GM19328 (cell line): ENCODE measurements at regions not wholly inside any gene's neighbourhood (a gene's known extent, or its start where the extent isn't known, plus 50 kb on each side); places are given as distances from the start of the nearest gene placed in this dataset.
"Not testable (repeated sequence)": the region's sequence is repeated elsewhere in the genome, so short reads cannot be mapped to it uniquely, and the experiment has no call there.

Experiments
- ATAC-seq: cut with Tn5 transposase; IDR thresholded peaks from one replicate; pipeline ENCODE4 v1.9.1; 2021; ENCODE audit warnings: mild to moderate bottlenecking, moderate library complexity; ENCODE audit not compliant: unreplicated experiment

DNA sequence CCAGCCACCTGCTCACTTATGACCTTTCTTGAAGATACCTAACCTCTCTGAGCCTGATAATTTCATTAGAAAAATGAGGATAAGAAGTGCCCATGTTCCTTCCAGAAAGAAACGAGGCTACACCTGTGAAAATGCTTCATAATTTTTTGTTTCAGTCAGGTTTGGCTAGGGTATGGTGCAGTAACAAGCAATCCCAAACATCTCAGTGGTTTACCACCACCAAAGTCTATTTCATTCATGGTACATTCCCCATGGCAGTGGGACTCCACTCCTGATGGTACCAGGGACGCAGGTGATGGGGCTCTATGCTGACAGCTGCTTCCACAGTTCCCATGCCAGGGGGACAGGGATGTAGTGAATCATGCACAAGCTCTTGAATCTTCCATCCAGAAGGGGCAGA is 147.6 kb upstream of the CES5A start:
- no peak for ATAC-seq

DNA sequence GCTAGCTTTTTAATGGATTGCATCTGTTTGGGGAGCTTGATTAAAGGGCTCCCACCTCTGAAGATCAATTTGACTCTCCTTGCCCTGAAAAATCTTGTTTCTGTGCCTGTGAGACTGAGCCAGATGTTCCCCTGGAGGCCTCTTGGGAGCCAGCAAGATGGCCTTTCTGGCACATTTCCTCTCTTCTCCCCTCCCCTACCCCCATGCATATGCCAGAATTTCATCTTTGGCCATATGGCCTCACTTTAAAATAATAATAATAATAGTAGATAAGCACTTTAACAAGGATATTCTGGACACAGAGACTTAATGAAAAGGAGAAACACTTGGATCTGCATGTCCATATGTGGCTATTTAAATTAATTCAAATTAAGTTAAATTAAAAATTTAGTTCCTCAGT is 144.1 kb upstream of the CES5A start:
- ATAC-seq: no peak

DNA sequence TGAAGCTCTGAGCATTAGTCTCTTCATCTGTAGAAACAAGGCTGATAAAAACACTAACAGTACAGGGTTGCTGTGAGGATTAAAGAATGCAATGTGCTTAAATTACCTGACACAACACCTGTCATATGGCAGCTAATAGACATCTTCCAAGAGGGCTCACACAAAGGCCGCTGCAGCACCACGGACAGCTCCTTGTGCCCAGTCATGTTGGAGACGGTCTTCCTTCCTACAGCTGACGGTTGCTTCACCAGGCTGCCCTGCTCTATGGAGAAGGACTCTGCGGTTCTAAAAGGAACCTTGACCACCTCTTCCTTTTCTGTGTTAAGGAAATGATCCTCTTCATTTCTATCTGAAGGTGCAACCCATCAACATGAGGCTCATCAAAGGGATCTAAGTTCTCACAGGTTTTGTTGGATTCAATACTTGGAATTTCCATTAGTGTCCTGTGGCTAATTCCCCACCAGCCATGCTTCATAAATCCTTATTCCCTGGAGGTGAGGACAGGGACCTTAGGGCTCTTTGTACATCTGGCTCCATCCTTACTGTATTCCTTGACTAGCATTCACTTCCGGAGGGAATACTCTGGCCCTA is 138.9 kb upstream of the CES5A start:
- ATAC-seq: no peak

DNA sequence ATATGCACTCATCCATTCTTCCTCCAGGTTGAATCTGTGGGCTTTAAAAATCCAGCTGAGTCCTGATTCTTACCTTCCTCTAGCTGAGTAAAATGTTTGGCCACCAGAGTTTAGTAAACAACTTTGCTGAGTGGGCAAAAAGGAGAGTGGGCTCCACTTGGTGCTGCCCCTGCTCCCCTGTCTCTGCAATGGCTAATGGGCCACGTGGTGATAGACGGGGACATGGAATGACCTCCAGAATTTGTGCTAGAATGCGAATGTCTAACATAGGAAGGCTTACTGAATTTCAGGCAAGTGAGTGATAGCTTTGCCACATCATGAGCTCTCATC is 137.3 kb upstream of the CES5A start:
- ATAC-seq: no peak

DNA sequence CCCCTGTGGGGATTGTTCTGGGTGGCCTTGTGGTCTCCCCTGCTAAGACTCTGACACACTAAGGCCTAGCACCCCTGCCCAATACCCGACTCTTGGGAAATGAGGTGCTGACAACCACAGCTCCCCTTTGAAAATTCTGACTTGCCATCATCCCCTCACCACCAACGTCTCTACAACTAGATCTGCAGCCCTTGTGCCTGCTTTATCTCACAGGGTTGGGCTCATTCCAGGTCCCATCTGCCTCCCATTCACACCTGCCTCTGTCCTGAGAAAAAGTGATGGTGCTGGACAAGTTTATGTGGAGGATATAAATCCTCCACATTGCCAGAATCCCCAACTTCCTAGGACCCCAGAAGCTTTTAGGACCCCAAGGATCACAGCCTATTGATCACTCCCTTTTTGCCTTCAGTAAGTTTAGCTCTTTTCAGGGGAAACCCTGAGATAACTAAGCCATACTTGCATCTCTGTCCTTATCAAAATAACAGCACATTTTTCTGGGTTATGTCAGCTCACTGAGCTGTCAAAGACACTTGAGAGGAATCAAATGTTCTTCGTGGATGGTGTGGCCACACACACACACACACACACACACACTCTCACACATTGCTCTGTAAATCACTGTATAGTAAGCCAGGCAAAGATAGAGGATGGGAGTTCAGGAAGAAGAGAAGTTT is 136.8 kb upstream of the CES5A start:
- ATAC-seq: no peak

DNA sequence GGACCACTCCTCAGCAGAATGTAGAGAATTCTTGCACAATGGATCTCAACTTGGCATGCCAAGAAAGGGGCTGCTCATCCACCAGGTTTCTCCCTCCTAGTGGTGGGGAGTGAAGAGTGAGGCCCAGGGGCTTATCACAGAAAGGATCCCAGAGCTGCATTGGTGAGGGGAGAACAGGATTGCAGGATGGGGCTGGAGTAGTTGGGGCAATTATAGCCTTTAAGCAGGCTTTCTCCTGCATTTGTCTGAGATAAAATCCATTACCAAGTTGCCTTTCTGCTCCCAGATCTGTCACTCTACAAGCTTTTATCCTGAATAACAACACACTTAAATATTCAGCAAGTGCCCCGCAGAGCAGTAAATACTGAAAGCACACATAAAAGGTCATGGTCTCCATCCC is 130.8 kb upstream of the CES5A start:
- ATAC-seq: no peak

DNA sequence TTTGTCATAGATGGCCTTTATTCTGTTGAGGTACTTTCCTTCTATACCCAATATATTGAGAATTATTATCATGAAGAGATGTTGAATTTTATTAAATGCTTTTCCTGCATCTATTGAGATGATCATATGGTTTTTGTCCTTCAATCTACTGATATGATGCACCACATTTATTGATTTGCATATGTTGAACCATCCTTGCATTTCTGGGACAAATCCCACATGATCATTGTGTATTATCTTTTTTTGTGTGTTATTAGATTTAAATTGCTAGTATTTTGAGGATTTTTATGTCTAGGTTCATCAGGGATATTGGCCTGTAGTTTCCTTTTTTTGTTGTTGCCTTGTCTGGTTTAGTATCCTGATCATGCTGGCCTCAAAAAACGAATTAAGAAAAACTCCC is 124.5 kb upstream of the CES5A start:
- ATAC-seq: no peak

DNA sequence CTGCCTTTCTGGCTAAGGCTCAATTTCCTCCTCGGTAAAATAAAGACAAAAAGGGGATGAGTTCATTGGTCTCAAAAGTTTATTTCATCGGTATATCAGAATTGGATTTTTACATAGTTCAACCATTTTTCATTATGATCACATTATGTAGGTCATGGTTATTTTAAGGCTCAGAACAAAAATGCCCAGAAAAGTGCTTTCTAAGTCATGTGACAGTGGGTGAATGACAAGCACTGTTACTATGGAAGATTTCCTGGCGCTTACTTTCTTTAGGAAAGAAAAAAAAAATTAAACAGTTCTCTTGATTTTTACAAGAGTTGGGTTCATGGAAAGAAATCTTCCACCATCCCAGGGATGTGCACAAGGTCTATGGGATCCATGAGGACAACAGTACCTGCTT is 117.9 kb upstream of the CES5A start:
- no peak for ATAC-seq

DNA sequence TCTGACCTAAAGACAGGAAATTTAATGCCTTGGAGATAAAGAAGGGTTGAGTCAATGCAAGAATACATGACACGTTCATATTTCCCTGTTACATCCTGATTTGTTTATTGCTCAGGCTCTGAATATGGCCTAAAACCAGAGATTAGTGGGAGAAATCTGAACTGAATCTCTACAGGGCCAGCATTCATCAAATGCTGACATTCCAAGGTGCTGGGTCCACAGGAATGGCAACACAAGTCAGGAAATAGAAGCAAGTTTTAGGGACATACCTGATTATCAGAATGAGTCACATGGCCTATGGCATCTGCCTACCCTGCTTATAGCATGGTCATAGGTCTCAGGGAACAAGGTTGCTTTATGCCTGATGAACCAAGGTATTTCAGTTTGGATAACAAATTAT is 117.4 kb upstream of the CES5A start:
- ATAC-seq: no peak

DNA sequence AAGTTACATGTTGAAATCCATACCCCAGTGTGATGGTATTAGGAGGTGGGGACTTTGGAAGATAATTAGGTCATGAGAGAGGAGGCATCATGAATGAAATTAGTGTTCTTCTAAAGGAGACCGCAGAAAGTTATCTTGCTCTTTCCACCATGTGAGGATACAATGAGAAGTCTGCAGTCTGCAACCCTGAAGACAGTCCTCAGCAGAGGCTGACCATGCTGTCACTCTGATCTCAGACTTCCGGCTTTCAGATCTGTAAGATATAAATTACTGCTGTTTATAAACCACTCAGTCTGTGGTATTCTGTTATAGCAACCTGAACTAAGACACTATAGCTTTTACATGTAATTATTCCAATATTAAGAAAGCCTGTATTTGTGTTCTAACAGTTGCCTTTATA is 116.7 kb upstream of the CES5A start:
- no peak for ATAC-seq

DNA sequence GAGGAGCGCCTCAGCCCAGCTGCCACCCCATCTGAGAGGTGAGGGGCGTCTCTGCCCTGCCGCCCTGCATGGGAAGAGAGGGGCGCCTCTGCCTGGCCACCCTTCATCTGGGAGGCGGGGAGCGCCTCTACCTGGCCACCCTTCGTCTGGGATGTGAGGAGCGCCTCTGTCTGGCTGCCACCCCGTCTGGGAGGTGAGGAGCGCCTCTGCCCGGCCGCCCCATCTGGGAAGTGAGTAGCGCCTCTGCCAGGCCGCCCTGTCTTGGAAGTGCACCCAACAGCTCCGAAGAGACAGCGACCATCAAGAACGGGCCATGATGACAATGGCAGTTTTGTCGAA is 114.4 kb upstream of the CES5A start:
- ATAC-seq: no peak

DNA sequence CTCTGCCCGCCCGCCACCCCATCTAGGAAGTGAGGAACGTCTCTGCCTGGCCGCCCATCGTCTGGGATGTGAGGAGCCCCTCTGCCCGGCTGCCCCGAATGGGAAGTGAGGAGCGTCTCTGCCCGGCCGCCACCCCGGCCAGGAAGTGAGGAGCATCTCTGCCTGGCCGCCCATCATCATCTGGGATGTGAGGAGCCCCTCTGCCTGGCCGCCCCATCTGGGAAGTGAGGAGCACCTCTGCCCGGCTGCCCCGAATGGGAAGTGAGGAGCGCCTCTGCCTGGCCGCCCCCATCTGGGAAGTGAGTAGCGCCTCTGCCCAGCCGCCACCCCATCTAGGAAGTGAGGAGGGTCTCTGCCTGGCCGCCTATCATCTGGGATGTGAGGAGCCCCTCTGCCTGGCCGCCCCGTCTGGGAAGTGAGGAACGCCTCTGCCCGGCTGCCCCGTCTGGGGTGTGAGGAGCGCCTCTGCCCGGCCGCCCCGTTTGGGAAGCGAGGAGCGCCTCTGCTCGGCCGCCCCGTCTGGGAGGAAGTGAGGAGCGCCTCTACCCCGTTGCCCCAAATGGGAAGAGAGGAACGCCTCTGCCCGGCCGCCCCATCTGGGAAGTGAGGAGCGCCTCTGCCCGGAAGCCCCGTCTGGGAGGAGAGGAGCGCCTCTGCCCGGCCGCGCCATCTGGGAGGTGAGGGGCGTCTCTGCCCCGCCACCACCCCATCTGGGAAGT is 113.8 kb upstream of the CES5A start:
- not testable (repeated sequence) for ATAC-seq

DNA sequence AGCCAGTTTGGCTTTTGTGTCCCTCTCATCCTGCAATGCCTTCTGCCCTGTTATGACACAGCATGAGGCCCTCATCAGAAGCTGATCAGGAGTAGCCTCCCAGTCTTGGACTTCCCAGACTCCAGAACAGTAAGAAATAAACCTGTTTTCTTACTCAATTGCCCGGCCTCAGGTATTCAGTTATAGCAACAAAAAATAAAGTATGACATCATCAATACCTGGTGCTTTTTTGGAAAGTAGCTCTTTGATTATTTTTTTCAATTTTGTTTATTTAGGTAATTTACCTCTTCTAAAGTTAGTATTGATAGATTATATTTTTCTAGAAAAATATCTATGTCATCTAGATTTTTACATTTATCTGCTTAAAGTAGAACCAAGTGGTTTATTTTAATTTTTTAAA is 112.8 kb upstream of the CES5A start:
- ATAC-seq: no peak

DNA sequence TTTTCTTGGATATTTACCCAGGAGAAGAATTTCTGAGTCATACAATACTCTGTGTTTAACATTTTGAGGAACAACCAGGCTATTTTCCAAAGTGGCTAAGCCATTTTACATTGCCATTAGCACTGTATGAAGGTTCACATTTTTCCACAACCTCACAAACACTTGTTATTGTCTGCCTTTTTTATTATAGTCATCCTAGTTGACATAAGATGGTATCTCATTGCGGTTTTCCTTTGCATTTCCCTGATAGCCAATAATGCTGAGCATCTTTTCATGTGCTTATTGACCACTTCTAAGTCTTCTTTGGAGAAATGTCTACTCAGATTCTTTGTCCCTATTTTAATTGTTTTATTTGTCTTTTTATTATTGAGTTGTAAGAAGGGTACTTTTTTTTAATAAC is 107.4 kb upstream of the CES5A start:
- ATAC-seq: no peak

DNA sequence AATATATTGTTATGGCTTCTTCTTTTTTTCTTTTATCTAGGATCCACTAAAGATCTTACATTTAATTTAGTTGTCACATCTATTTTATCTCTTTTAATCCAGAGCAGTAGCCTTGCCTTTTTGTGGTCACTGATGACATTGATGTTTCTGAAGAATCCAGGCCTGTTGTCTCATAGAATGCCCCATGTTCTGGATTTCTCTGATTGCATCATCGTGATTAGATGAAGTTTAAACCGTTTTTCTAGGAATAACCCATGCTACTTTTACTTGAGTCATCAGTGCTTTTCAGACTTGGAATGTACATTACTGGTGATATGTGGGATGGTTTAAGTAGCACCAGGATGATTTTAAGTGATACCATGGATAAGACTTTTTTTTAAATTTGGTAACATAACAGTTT is 106.4 kb upstream of the CES5A start:
- ATAC-seq: no peak

DNA sequence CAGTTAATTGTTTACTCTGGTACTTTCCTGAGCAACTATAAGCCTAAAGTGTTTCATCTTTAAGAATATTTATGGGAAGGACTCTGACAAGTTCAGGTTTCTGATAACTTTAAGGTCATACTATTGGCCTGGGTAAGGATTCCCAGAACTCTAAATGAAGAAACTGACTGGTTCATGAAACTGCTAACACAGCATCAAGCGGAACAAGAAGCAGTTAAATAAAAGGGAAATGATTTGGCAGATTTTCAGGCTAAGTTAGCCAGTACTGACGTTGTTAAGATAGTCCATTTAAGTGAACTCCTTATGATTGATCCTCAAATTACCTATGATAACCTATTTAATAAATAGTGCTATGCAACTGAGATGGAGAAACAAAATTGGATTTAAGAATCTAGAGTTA is 101.6 kb upstream of the CES5A start:
- ATAC-seq: no peak

DNA sequence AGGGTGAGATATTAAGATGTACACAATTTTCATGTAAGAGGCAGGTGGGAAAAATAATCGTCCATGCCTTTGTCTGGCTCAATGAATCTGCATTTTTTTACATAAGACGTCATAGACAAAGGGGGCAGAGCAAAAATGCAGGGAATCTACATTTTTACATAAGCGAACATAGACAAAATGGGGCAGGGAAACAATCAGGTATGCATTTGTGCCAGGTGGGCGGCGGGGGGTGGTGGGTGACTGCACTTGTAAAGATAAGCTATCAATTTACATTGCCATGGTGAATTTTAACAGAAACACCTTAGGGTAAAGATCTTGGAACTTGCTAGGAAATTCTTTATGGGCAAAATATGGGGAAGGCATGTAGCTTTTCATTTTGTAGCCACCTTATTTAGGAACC is 96.3 kb upstream of the CES5A start:
- no peak for ATAC-seq

DNA sequence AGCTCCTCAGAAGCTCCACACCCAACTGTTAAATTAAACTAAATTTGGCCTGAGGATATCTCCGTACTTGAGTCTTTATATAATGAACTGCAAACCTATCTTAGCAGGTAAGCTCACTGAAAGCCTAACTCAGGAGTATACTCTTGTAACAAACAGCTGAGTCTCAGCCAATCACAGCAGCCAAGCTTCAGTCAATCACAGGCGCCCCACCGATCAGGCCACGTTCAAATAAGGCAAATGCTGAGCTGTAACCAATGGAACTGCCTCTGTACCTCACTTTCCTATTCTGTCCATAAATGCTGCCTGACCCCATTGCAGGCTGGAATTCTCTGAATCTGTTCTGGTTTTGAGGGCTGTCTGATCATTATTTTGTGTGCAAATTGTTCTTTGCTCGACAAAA is 93.0 kb upstream of the CES5A start:
- ATAC-seq: no peak

DNA sequence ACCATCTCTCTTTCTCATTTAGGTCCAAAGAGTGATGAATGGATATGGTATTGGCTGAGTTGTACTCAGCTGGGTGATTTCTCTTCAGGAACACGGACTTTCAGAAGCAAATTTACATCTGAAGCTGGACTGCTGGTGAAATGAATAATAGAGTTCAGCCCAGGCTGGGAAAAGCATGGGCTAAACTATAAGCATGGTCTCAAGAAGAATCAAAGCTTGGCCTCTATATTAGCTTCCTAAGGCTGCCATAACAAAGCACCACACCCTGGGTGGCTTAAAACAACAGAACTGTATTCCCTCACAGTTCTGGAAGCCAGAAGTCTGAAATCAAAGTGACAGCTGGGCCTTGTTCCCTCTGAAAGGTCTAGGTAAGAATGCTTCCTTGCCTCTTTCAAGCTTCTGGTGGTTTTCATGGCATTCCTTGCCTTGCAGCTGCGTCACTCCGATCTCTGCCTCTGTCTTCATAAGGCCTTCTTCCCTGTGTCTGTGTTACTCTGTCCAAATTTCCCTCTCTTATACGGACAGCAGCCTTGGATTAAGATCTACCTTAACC is 89.8 kb upstream of the CES5A start:
- ATAC-seq: no peak

DNA sequence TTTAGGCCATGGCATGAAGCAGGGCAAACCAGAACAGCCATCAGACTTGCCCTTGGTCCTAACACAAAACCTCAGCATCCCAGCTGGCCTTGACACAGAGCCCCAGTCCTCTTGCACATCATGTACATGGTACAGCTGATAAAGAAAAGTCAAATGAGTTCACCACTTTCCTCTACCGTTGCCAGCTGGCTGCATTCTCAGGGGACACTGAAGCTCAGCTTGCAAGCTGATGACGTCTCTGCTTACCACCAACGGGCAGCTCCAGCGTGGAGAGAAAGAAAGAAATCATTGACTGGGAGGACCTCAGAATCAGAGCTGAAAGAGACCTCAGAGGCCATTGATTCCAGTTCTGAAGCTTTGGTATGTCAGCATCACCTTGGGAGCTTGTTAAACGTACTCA is 80.7 kb upstream of the CES5A start:
- ATAC-seq: no peak

DNA sequence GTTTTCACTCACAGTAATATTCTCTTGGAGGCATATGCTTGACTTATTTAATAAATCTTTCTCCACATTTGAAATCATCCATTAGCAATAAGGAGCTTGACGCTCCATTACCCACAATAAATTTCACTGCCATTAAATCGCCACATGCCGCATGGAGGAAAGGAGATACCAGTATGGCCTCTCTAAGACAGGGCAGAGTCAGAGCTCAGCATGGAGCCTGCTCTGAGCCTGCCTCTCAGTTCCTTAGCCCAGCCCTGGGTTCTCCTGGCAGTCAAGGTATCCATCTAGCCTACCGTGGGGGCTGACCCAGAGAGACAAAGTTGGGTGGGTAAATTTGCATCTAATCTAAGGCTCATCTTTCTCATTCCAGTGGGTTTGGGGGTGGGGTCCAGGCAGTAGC is 80.3 kb upstream of the CES5A start:
- ATAC-seq: no peak

DNA sequence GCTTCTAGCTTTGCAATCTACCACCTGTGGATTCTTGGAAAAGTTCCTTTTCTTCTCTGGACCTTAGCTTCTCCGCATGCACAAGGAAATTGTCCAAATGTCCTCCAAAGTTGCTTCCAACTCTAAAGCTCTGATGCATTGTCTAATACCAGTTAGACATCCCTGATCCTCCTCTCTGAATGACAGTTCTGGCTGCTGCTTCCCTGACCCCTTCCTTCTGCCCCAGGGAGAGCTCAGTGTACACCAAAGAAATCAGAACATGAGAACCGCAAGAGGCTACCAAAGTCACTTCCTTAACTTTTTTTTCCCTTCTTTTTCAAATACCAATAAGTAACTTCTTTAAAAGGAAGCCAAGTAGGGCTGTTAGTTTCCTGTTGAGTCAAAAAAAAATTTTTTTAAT is 79.7 kb upstream of the CES5A start:
- ATAC-seq: no peak

DNA sequence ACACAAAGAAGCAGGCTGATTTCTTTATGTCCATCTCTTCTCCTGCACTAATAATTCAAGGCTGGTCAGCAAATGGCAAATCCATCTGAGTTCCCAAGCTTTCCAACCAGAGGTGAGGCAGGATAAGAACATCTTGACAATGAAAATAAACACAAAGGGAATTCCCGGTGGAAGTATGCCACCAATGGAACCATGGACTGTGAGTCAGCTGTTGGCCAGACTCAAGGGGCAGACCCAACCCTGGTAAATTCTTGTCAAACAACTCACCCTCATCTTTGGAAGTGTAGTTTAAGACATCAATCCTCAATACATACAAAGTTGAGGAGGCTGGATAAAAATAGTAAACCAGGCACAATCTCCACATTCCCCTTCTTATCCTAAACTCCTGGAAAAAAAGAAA is 74.3 kb upstream of the CES5A start:
- no peak for ATAC-seq
